Gastrocnemius medialis (tissue), 4 donors: ENCODE measurements at regions not wholly inside any gene's neighbourhood (a gene's known extent, or its start where the extent isn't known, plus 50 kb on each side); places are given as distances from the start of the nearest gene placed in this dataset.
"Not testable (repeated sequence)": the region's sequence is repeated elsewhere in the genome, so short reads cannot be mapped to it uniquely, and the experiment has no call there.

Experiments
- POLR2A ChIP-seq, 2 donors: fragments of 450-650 bp; IDR thresholded peaks; one replicate each; pipeline ENCODE4 v1.6.1; 2017; ENCODE audit warnings: antibody characterized with exemption in 2 of 2, mild to moderate bottlenecking in 2 of 2, moderate library complexity in 2 of 2
- TF ChIP-seq, protein P1 (sequence below), 5 experiments: fragments of 450-650 bp in 3 of 5; fragments of 200-600 bp in 2 of 5; sonication (generic) in 2 of 5; IDR thresholded peaks in 4 of 5; conservative IDR thresholded peaks in 1 of 5; 1 replicate in 4 of 5; 2 replicates in 1 of 5; pipeline ENCODE4 v1.5.1; 2016 to 2019; ENCODE audit warnings: antibody characterized with exemption in 5 of 5, mild to moderate bottlenecking in 3 of 5, moderate library complexity in 3 of 5

DNA sequence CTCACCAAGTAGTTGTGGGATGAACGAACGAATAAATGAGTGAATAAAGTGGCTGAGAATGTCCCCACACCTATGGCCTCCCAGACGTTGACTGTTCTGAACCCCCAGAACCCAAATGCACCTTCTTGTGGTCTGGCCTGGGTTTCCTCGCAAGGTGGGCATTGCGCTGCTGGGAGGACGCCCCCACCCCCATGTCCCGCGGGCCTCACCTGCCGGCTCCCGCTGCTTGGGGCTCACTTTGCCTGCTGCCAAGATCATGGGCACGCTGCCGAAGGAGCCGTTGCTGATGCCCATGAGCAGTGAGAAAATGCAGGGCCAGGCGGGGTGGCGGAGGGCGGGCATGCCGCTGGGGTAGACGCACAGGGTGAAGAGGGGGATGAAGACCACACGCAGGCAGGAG lies 115.9 kb downstream of the ZNF479 start:
- TF ChIP-seq, protein P1, sequence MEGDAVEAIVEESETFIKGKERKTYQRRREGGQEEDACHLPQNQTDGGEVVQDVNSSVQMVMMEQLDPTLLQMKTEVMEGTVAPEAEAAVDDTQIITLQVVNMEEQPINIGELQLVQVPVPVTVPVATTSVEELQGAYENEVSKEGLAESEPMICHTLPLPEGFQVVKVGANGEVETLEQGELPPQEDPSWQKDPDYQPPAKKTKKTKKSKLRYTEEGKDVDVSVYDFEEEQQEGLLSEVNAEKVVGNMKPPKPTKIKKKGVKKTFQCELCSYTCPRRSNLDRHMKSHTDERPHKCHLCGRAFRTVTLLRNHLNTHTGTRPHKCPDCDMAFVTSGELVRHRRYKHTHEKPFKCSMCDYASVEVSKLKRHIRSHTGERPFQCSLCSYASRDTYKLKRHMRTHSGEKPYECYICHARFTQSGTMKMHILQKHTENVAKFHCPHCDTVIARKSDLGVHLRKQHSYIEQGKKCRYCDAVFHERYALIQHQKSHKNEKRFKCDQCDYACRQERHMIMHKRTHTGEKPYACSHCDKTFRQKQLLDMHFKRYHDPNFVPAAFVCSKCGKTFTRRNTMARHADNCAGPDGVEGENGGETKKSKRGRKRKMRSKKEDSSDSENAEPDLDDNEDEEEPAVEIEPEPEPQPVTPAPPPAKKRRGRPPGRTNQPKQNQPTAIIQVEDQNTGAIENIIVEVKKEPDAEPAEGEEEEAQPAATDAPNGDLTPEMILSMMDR (IDR thresholded peaks at IDR 0.05 in 4 of 5, conservative IDR thresholded peaks at IDR 0.05 in 1 of 5), result not testable (repeated sequence)
- not testable (repeated sequence) for TF ChIP-seq POLR2A (IDR thresholded peaks at IDR 0.05)
